Activated B cell treated with CpG ODN at 0.5 μM for 24 hours (primary cell): ENCODE measurements at regions not wholly inside any gene's neighbourhood (a gene's known extent, or its start where the extent isn't known, plus 50 kb on each side); places are given as distances from the start of the nearest gene placed in this dataset.

ENCODE experiments used
- ATAC-seq: fragments of 200-7000 bp; cut with Tn5 transposase; one replicate; pipeline ENCODE4 v1.10.0; 2021; ENCODE audit warnings: low read depth, mild to moderate bottlenecking, moderate library complexity
- CTCF ChIA-PET: fragments of 350-600 bp; sonication (Branson Sonifier 250); formaldehyde crosslinking; loops from one replicate; lab custom pipeline; 2021; ENCODE audit warnings: antibody characterized with exemption; lab: Charles Lee
- POLR2A ChIA-PET: fragments of 350-600 bp; sonication (Branson Sonifier 250); formaldehyde crosslinking; loops from one replicate; lab custom pipeline; 2021; ENCODE audit warnings: antibody characterized with exemption; lab: Charles Lee
- DNase-seq: peaks from one replicate; pipeline ENCODE4 v3.0.0; 2022
- H3K27ac Mint-ChIP-seq: one replicate; pipeline ENCODE4 v1.8.0; 2020; ENCODE audit warnings: mixed read lengths
- H3K27me3 Mint-ChIP-seq: one replicate; pipeline ENCODE4 v1.8.0; 2021; ENCODE audit warnings: mixed read lengths
- H3K36me3 Mint-ChIP-seq: one replicate; pipeline ENCODE4 v1.8.0; 2021; ENCODE audit warnings: low read depth, mixed read lengths
- H3K4me1 Mint-ChIP-seq: one replicate; pipeline ENCODE4 v1.8.0; 2021; ENCODE audit warnings: mixed read lengths
- H3K4me3 Mint-ChIP-seq: one replicate; pipeline ENCODE4 v1.8.0; 2020; ENCODE audit warnings: mild to moderate bottlenecking, mixed read lengths
- H3K9me3 Mint-ChIP-seq: one replicate; pipeline ENCODE4 v1.8.0; 2020; ENCODE audit warnings: mixed read lengths
- intact Hi-C: fragments of 100-400 bp; cut with micrococcal nuclease; formaldehyde crosslinking; loops from one replicate; pipeline ENCODE4 v1.15.1; 2024
- TF ChIP-seq, protein P1 (sequence below): fragments of 200-600 bp; IDR thresholded peaks from one replicate; pipeline ENCODE4 v1.8.0; 2022; ENCODE audit warnings: antibody characterized with exemption, mild to moderate bottlenecking

DNA sequence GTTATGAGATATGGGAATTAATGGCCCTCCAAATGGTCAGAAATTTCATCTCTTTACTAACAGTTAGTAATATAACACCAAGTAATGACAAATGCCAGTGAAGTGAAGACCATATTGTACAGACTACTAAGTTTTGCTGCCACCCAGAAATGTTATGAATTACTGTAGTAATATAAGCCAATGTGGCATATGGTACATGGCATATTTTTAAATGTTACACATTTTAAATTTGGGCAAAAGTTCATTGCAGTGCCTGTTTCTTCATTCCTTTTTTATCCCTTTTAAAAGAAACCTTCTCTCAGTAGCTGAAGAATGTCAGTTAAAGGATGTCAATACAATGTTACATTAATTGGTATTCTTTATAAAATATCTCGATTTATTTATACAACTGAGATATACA is 626.5 kb upstream of the SLC8A1 start:
- H3K9me3 Mint-ChIP-seq, result no peaks in the 10 kb centered on the region
- CTCF ChIA-PET, result no interaction called here
- H3K4me3 Mint-ChIP-seq, result no peak overlapping the region
- H3K27me3 Mint-ChIP-seq, result no peaks in the 10 kb centered on the region
- no peak for DNase-seq
- H3K27ac Mint-ChIP-seq, result no peak overlapping the region
- ATAC-seq, result no peak
- intact Hi-C loops, result no loop called here
- POLR2A ChIA-PET, result no interaction called here
- no peaks in the 10 kb centered on the region for H3K36me3 Mint-ChIP-seq
- TF ChIP-seq, protein P1, sequence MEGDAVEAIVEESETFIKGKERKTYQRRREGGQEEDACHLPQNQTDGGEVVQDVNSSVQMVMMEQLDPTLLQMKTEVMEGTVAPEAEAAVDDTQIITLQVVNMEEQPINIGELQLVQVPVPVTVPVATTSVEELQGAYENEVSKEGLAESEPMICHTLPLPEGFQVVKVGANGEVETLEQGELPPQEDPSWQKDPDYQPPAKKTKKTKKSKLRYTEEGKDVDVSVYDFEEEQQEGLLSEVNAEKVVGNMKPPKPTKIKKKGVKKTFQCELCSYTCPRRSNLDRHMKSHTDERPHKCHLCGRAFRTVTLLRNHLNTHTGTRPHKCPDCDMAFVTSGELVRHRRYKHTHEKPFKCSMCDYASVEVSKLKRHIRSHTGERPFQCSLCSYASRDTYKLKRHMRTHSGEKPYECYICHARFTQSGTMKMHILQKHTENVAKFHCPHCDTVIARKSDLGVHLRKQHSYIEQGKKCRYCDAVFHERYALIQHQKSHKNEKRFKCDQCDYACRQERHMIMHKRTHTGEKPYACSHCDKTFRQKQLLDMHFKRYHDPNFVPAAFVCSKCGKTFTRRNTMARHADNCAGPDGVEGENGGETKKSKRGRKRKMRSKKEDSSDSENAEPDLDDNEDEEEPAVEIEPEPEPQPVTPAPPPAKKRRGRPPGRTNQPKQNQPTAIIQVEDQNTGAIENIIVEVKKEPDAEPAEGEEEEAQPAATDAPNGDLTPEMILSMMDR, result no peak
- H3K4me1 Mint-ChIP-seq, result no peaks in the 10 kb centered on the region

DNA sequence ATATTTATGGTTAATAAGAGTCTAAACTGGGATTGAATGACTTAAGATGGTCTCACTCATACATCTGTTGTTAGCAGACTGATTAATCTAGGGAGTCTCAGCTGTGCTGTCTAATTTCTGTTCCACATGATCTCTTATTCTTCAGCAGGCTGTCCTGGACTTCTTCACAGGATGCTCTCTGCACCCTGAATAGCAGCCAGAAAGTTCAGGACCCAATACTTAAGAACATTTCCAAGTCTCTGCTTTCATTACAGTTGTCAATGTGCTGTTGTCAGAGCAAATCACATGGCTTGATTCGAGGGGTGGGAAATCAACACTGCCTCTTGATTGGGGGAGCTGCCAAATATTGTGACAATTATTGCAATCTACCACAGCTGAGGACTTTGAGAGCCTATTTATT is 627.1 kb upstream of the SLC8A1 start:
- no peaks in the 10 kb centered on the region for H3K27me3 Mint-ChIP-seq
- intact Hi-C loops, result no loop called here
- H3K4me1 Mint-ChIP-seq, result no peaks in the 10 kb centered on the region
- no peaks in the 10 kb centered on the region for H3K9me3 Mint-ChIP-seq
- CTCF ChIA-PET, result no interaction called here
- ATAC-seq (no peak), DNase-seq (no peak)
- no peaks in the 10 kb centered on the region for H3K36me3 Mint-ChIP-seq
- POLR2A ChIA-PET, result no interaction called here
- no peak overlapping the region for H3K4me3 Mint-ChIP-seq
- TF ChIP-seq, protein P1, result no peak
- no peak overlapping the region for H3K27ac Mint-ChIP-seq

DNA sequence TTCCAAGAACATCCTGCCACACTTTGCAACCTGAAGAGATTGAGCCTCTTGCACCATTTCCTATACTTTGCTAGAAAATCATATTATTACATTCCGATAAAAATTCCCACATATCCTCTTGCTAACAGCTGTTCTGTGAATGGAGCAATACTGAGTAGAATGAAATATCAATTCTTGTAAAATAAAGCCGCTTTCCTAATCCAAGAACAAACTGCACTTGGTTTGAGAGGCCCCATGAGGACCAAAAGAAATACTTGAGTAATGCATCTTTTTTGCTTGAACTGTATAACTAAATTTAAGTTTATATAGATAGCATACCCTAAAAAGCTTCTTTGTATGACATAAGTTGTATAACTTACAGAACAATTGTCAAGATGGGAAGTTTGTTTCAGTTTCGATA is 632.4 kb upstream of the SLC8A1 start:
- TF ChIP-seq, protein P1, result no peak
- ATAC-seq (no peak), DNase-seq (no peak)
- Mint-ChIP-seq H3K36me3 (no peaks in the 10 kb centered on the region), H3K4me3 (no peak overlapping the region), H3K27me3 (no peaks in the 10 kb centered on the region), H3K4me1 (no peaks in the 10 kb centered on the region), H3K9me3 (no peaks in the 10 kb centered on the region), H3K27ac (no peak overlapping the region)
- POLR2A ChIA-PET, result no interaction called here
- intact Hi-C loops, result no loop called here
- CTCF ChIA-PET, result no interaction called here

DNA sequence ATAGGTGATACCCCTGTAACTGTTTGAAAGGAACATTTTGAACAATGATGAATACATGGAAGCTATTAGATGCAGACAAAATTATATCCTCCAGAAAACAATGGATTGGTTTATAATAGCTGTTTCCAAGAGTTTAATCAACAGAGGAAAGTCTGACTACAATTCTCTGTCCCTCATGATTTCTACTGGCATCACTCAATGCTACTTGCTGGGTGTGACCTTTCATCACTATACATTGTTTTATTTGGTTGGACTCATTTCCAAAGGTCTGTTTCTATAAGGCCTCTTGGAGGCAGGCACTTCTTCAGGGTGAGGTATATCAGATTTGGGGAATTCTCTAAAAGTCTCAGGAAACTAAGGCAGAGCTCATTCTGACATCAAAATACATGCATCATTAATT is 636.1 kb upstream of the SLC8A1 start:
- H3K4me3 Mint-ChIP-seq, result no peak overlapping the region
- no peaks in the 10 kb centered on the region for H3K4me1 Mint-ChIP-seq
- intact Hi-C loops, result no loop called here
- TF ChIP-seq, protein P1, result no peak
- CTCF ChIA-PET, result no interaction called here
- H3K36me3 Mint-ChIP-seq, result no peaks in the 10 kb centered on the region
- no peaks in the 10 kb centered on the region for H3K9me3 Mint-ChIP-seq
- POLR2A ChIA-PET, result no interaction called here
- ATAC-seq (no peak), DNase-seq (no peak)
- H3K27me3 Mint-ChIP-seq, result no peaks in the 10 kb centered on the region
- H3K27ac Mint-ChIP-seq, result no peak overlapping the region

DNA sequence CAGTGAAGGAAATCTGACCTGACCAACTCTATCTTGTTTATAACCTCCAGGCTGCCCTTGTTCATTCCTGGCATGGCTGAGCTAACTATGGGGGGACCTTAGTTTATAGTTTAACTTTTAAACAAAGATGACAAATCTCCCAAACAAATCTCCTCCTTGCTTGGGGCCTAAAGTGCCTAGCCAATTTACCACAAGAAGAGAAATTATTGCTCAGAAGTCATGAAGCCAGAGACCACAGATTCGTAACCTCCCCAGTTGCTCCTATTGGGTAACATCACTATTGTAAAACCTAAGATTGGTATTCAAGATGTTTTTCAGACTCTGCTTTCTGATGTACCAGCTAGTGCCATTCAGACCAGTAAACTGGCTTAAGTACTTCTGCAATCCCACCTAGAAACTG is 649.4 kb upstream of the SLC8A1 start:
- TF ChIP-seq, protein P1, result no peak
- H3K4me1 Mint-ChIP-seq, result no peaks in the 10 kb centered on the region
- intact Hi-C loops, result no loop called here
- H3K9me3 Mint-ChIP-seq, result no peaks in the 10 kb centered on the region
- H3K27me3 Mint-ChIP-seq, result no peaks in the 10 kb centered on the region
- ChIA-PET POLR2A (no interaction called here), CTCF (no interaction called here)
- H3K4me3 Mint-ChIP-seq, result no peak overlapping the region
- DNase-seq (no peak), ATAC-seq (no peak)
- no peaks in the 10 kb centered on the region for H3K36me3 Mint-ChIP-seq
- H3K27ac Mint-ChIP-seq, result no peak overlapping the region
